HG03103 (cell line): ENCODE measurements at regions not wholly inside any gene's neighbourhood (a gene's known extent, or its start where the extent isn't known, plus 50 kb on each side); places are given as distances from the start of the nearest gene placed in this dataset.

Experiments
- ATAC-seq: cut with Tn5 transposase; IDR thresholded peaks from one replicate; pipeline ENCODE4 v1.9.1; 2021; ENCODE audit warnings: low read depth; ENCODE audit not compliant: unreplicated experiment

- no peak for ATAC-seq
Measured at GRCh38 chr1:4033713-4034112, 133.6 kb upstream of the C1orf174 start.

- ATAC-seq: no peak
Measured at GRCh38 chr1:4034318-4034887, 134.3 kb upstream of the C1orf174 start.

- no peak for ATAC-seq
Measured at GRCh38 chr1:4044967-4045366, 144.9 kb upstream of the C1orf174 start.

- no peak for ATAC-seq
Measured at GRCh38 chr1:4045397-4046010, 145.4 kb upstream of the C1orf174 start.

- ATAC-seq: no peak
Measured at GRCh38 chr1:4046836-4047461, 146.9 kb upstream of the C1orf174 start.

- ATAC-seq: no peak
Measured at GRCh38 chr1:4047666-4048065, 147.6 kb upstream of the C1orf174 start.

GRCh38 chr1:4048076-4048475, 148.0 kb upstream of the C1orf174 start:
- ATAC-seq: no peak

- no peak for ATAC-seq
Measured at GRCh38 chr1:4048921-4049320, 148.8 kb upstream of the C1orf174 start.

GRCh38 chr1:4050998-4051397, 150.9 kb upstream of the C1orf174 start:
- no peak for ATAC-seq

- ATAC-seq: no peak
Measured at GRCh38 chr1:4052657-4053056, 152.6 kb upstream of the C1orf174 start.

GRCh38 chr1:4053160-4053748, 153.2 kb upstream of the C1orf174 start:
- ATAC-seq: no peak

GRCh38 chr1:4053774-4054173, 153.7 kb upstream of the C1orf174 start:
- no peak for ATAC-seq

GRCh38 chr1:4055294-4055967, 155.4 kb upstream of the C1orf174 start:
- ATAC-seq: no peak

- ATAC-seq: no peak
Measured at GRCh38 chr1:4056422-4056821, 156.3 kb upstream of the C1orf174 start.

GRCh38 chr1:4056989-4057388, 156.9 kb upstream of the C1orf174 start:
- no peak for ATAC-seq

GRCh38 chr1:4057603-4058002, 157.5 kb upstream of the C1orf174 start:
- no peak for ATAC-seq

GRCh38 chr1:4058122-4058521, 158.1 kb upstream of the C1orf174 start:
- no peak for ATAC-seq

- no peak for ATAC-seq
Measured at GRCh38 chr1:4058706-4059105, 158.6 kb upstream of the C1orf174 start.

GRCh38 chr1:4059270-4059669, 159.2 kb upstream of the C1orf174 start:
- no peak for ATAC-seq

- no peak for ATAC-seq
Measured at GRCh38 chr1:4060850-4061249, 160.8 kb upstream of the C1orf174 start.

- ATAC-seq: no peak
Measured at GRCh38 chr1:4061521-4062031, 161.5 kb upstream of the C1orf174 start.
